H1 (cell line): ENCODE measurements at regions not wholly inside any gene's neighbourhood (a gene's known extent, or its start where the extent isn't known, plus 50 kb on each side); places are given as distances from the start of the nearest gene placed in this dataset.

Experiments used
- SIX5 ChIP-seq: IDR thresholded peaks from 2 replicates; pipeline ENCODE4 v1.6.1; 2011; ENCODE audit warnings: mild to moderate bottlenecking, low read depth, low read length

GRCh38 chr13:78032132-78032531 is 113.5 kb upstream of the EDNRB start (continued):
- TF ChIP-seq SIX5 = no peak
- TF ChIP-seq, all 59 proteins: peak for 0
